ENCODE measurements at regions not wholly inside any gene's neighbourhood (a gene's known extent, or its start where the extent isn't known, plus 50 kb on each side); places are given as distances from the start of the nearest gene placed in this dataset.

- Histone ChIP-seq H3K4me2 (ENCODE audit: low read length) (no peak overlapping the region), H3K27me3 (ENCODE audit: insufficient read depth, low read length) (no peaks in the 10 kb centered on the region), H3K4me3 (replicated peaks in 1 of 2; ENCODE audit: low read depth in 1 of 2, low read length in 2 of 2) (no peak overlapping the region), H3K9ac (ENCODE audit: low read length) (no peak overlapping the region), H3K9me3 (ENCODE audit: control insufficient read depth in 1 of 2, insufficient read depth in 1 of 2, low read depth in 1 of 2, low read length in 2 of 2) (no peaks in the 10 kb centered on the region; a peak in 1 of 4 replicates), H4K20me1 (ENCODE audit: insufficient read depth) (no peaks in the 10 kb centered on the region), H3K9me2 (ENCODE audit: insufficient read depth) (no peaks in the 10 kb centered on the region), H3K4me1 (ENCODE audit: control insufficient read depth in 1 of 2, insufficient read depth in 2 of 2, low read length in 2 of 2) (no peaks in the 10 kb centered on the region), H3K36me3 (ENCODE audit: control insufficient read depth in 1 of 2, insufficient read depth in 2 of 2, low read length in 2 of 2) (no peaks in the 10 kb centered on the region), H3K79me2 (ENCODE audit: insufficient read depth, low read length) (no peaks in the 10 kb centered on the region), H3K27ac (ENCODE audit: low read depth, low read length) (no peak overlapping the region), H2AFZ (ENCODE audit: low read depth, low read length, poor library complexity, severe bottlenecking) (no peak overlapping the region)
- no peak for TF ChIP-seq RAD21 (IDR thresholded peaks at IDR 0.05; ENCODE audit: low read depth)
- no peak for TF ChIP-seq YY1 (IDR thresholded peaks at IDR 0.05; ENCODE audit: extremely low read depth, insufficient replicate concordance, low read depth, low read length)
- no peak for TF ChIP-seq SRF (IDR thresholded peaks at IDR 0.05; ENCODE audit: low read depth)
- no peak for TF ChIP-seq TCF7L2 (IDR thresholded peaks at IDR 0.05; ENCODE audit: borderline replicate concordance, extremely low read depth, insufficient read depth, insufficient read length)
- TF ChIP-seq CEBPB (IDR thresholded peaks at IDR 0.05; ENCODE audit: low read depth), result no peak
- no peak for TF ChIP-seq FOSL1 (IDR thresholded peaks at IDR 0.05; ENCODE audit: low read depth)
- no peak for TF ChIP-seq MAX (IDR thresholded peaks at IDR 0.05)
- no peak for TF ChIP-seq ZFX (IDR thresholded peaks at IDR 0.05)
- TF ChIP-seq SIN3A (IDR thresholded peaks at IDR 0.05; ENCODE audit: low read depth), result no peak
- TF ChIP-seq CTCF (IDR thresholded peaks at IDR 0.05 in 2 of 3, conservative IDR thresholded peaks at IDR 0.05 in 1 of 3; ENCODE audit: borderline replicate concordance in 1 of 3, insufficient read depth in 1 of 3, low read depth in 2 of 3, low read length in 2 of 3), result no peak
- no peak for TF ChIP-seq POLR2AphosphoS5 (IDR thresholded peaks at IDR 0.05; ENCODE audit: low read depth, low read length)
- TF ChIP-seq ELF1 (IDR thresholded peaks at IDR 0.05; ENCODE audit: borderline replicate concordance, low read depth), result no peak
- no peak for TF ChIP-seq EZH2 (IDR thresholded peaks at IDR 0.05)
- TF ChIP-seq CBX3 (IDR thresholded peaks at IDR 0.05; ENCODE audit: low read depth), result no peak
- no peak for TF ChIP-seq ZNF274 (IDR thresholded peaks at IDR 0.05; ENCODE audit: low read depth, low read length)
- TF ChIP-seq JUND (IDR thresholded peaks at IDR 0.05), result no peak
- TF ChIP-seq REST (IDR thresholded peaks at IDR 0.05; ENCODE audit: low read depth), result no peak
- no peak for TF ChIP-seq ZBTB33 (IDR thresholded peaks at IDR 0.05; ENCODE audit: extremely low read depth, insufficient replicate concordance, low read length)
- TF ChIP-seq EZH2phosphoT487 (IDR thresholded peaks at IDR 0.05; ENCODE audit: borderline replicate concordance), result no peak
- no TSS peak for BruUV-seq (replicated peaks)
- ChIA-PET POLR2A (no interaction called here), RAD21 (ENCODE audit: low non-redundant PET in 1 of 2, low total read pairs in 2 of 2, uncharacterized antibody in 2 of 2, unreplicated experiment in 2 of 2) (no interaction called here), CTCF (no interaction called here)
- intact Hi-C loops (cut with micrococcal nuclease), result no loop called here
- DNase-seq (ENCODE audit: low read depth, low spot score) (no peak), ATAC-seq (no peak)
Measured at GRCh38 chr13:89212186-89212585, 1541.0 kb downstream of the SLITRK5 start.

All from HCT116 (cell line).